Retinal pigment epithelial cell (primary cell): ENCODE measurements at regions not wholly inside any gene's neighbourhood (a gene's known extent, or its start where the extent isn't known, plus 50 kb on each side); places are given as distances from the start of the nearest gene placed in this dataset.
A peak's percentile ranks its signal among the peaks of the same experiment; 100 is the strongest.

Experiments
- DNase-seq: peaks from one replicate; pipeline ENCODE4 v3.0.0-alpha.2; 2010; ENCODE audit warnings: low read depth
- H3K4me3 ChIP-seq: 2 replicates; pipeline ENCODE4 v1.5.1; 2011; ENCODE audit warnings: mild to moderate bottlenecking, low read length, control low read depth, moderate library complexity
- TF ChIP-seq, protein P1 (sequence below): conservative IDR thresholded peaks from 2 replicates; pipeline ENCODE4 v1.5.1; 2011; ENCODE audit warnings: low read depth, low read length, control low read depth, inconsistent platforms

DNA sequence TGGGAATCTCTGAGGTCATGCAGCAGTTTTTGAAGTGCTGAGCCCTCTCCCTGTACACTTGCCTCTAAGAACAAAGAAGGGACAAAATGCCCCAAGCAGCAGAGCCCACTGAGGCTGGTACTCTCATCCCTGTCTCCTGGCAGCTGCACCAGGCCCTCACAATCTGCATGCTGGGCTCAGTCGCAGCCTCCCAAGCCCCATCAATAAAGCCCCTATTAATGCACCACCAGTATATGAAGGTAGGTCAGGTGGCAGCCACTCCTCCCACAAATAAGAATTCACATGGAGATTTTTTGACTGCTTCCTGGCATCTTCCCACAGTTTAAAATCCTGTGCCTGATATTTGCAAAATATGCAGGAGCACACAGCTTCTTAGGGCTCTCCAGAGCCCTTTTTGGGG, 181.2 kb upstream of the PALMD start:
- TF ChIP-seq, protein P1, sequence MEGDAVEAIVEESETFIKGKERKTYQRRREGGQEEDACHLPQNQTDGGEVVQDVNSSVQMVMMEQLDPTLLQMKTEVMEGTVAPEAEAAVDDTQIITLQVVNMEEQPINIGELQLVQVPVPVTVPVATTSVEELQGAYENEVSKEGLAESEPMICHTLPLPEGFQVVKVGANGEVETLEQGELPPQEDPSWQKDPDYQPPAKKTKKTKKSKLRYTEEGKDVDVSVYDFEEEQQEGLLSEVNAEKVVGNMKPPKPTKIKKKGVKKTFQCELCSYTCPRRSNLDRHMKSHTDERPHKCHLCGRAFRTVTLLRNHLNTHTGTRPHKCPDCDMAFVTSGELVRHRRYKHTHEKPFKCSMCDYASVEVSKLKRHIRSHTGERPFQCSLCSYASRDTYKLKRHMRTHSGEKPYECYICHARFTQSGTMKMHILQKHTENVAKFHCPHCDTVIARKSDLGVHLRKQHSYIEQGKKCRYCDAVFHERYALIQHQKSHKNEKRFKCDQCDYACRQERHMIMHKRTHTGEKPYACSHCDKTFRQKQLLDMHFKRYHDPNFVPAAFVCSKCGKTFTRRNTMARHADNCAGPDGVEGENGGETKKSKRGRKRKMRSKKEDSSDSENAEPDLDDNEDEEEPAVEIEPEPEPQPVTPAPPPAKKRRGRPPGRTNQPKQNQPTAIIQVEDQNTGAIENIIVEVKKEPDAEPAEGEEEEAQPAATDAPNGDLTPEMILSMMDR, result no peak
- DNase-seq, result no peak
- no peak overlapping the region for H3K4me3 ChIP-seq

DNA sequence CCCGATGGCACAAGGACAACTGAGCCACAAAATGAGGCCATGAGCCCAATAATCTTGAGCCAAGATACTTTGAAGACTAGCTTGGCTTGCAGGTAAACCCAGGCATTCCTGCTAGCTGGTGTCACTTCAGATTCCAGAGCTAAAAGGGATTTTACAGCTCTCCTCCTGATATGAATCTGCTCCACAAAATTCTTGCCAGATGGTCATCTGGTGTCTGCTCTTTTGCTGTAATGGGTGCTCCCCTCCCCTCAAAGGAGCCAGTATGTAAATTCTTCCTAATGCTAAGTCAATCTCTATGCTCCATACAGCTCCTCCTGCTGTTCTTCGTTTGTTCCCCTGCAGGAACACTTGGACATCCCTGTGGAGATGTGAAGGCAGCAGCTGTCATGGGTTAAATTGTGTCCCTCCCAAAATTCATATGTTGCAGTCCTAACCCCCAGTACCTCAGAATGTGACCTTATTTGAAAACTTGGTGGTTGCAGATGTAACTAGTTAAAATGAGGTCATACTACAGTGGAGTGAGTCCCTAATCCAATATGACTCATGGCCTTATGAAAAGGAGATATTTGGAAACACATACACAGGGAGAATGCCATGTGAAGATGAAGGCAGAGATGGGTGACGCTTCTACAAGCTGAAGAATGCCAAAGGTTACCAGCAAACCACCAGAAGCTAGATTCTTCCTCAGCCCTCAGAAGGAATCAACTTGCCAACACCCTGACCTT, 180.6 kb upstream of the PALMD start:
- no peak overlapping the region for H3K4me3 ChIP-seq
- TF ChIP-seq, protein P1, result no peak
- peak; percentile 72 for DNase-seq

DNA sequence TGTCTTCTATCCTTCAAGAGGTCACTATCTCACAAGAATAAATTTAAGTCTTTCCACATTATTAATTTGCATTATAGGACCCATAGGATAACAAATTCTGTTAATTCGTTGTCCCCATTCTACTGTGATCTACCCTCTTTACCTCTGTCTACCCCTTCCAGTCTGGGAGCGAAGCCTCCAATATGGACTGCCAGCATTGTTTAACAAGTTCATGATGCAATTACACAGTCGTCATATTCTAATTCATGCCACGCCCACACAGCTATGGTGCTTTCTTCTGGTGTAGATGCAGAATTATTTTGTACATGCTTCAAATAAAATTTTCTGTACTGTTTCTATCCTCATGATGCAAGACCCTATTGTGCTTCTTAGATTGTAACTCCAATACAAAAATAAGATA, 178.3 kb upstream of the PALMD start:
- no peak for DNase-seq
- TF ChIP-seq, protein P1, result no peak
- H3K4me3 ChIP-seq, result no peak overlapping the region

DNA sequence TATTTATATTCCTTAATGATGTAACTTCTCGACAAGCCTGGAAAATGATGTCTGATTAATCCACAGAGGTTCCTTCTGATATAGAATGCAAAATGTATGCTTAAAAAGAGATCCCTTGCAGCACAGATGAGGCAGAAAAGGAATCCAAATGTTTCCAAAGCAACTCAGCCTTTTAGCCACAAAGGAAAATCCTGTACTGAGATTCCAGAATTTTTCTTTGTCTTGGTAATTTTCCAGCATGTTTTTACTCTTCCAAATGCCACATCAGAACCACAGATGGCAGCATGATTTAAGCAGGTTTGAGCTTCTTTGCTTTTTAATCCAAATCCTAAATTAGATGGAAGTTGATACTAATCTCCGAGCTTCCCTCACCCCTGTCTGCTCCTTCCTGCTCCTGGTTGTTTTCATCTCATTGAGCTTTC, 176.4 kb upstream of the PALMD start:
- DNase-seq, result no peak
- H3K4me3 ChIP-seq, result no peak overlapping the region
- TF ChIP-seq, protein P1, result no peak

DNA sequence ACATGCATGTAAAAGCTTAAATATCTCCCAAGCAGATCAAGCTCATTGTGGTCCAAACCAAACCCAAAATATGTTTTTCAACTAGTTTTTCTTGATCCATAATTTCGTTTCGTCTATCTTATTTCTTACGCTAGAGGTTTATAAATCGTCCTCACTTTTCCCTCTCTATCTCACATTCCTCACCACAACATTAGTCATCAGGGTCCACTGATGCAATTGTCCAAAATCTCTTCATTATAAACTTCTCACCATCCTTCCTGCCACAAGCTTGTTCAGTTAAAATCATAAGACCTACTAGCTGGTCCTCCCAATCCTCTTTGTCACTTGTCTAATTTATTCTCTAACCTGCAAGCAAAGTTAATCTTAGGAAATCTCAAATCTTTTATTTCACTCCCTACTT, 173.0 kb upstream of the PALMD start:
- TF ChIP-seq, protein P1, result no peak
- no peak for DNase-seq
- no peak overlapping the region for H3K4me3 ChIP-seq

DNA sequence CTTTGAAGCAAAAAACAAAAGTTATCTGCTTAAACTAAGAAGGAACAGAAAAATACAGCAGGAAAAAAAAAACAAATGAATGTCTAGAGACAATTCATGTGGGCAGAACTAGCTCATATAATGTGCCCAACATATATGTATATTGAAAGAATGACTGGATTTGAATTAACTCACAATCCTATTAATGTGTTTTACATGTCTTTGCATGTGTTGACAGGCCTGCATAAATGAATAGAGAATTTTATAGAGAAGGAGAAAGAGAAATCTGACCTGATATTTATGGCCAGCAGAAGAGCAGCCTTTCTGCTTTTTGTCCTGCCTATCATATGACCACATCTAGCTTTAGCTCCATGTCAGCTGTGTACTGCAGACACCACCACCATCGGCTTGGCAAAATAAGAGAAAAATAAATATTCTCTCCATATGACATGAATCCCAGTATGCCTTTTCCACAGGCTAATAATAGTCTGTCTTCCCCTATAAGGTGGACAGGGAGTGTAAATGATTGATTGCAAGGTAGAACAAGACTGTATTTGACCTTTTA, 171.5 kb upstream of the PALMD start:
- TF ChIP-seq, protein P1, result no peak
- no peak for DNase-seq
- no peak overlapping the region for H3K4me3 ChIP-seq

DNA sequence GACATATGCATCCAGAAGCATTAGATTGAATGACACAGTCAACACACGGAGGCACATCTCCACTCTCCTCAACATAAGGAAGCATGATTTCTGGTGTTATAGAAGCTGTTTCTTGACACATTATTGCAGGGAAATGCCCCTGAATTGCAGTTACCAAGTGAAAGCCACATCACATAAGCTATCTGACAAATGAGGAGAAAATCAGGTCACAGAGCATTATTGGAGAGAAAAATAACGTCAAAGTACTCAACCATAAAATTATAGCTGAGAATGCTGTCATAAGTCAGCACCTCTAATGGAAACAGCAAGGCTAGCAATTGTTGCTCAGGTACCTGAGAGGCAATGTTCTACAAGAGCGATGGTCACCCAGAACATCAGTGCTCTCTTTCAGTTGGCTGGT, 169.9 kb upstream of the PALMD start:
- no peak overlapping the region for H3K4me3 ChIP-seq
- TF ChIP-seq, protein P1, result no peak

More for the DNA sequence above, 169.9 kb upstream of the PALMD start:
- DNase-seq, result no peak
